ENCODE measurements at regions not wholly inside any gene's neighbourhood (a gene's known extent, or its start where the extent isn't known, plus 50 kb on each side); places are given as distances from the start of the nearest gene placed in this dataset.

- 34 to 57% methylated on average over 3 of the region's 3 CpGs for WGBS, 2 donors
- no peaks in the 10 kb centered on the region for H3K9me3 ChIP-seq
- intact Hi-C loops (cut with DNase I): no loop called here
- H3K27ac ChIP-seq: no peak overlapping the region
- no peak overlapping the region for H3K4me3 ChIP-seq
- H3K27me3 ChIP-seq: no peaks in the 10 kb centered on the region
- no peaks in the 10 kb centered on the region for H3K4me1 ChIP-seq
- no peaks in the 10 kb centered on the region for H3K36me3 ChIP-seq
- no peak for DNase-seq
- TF ChIP-seq, protein P1, sequence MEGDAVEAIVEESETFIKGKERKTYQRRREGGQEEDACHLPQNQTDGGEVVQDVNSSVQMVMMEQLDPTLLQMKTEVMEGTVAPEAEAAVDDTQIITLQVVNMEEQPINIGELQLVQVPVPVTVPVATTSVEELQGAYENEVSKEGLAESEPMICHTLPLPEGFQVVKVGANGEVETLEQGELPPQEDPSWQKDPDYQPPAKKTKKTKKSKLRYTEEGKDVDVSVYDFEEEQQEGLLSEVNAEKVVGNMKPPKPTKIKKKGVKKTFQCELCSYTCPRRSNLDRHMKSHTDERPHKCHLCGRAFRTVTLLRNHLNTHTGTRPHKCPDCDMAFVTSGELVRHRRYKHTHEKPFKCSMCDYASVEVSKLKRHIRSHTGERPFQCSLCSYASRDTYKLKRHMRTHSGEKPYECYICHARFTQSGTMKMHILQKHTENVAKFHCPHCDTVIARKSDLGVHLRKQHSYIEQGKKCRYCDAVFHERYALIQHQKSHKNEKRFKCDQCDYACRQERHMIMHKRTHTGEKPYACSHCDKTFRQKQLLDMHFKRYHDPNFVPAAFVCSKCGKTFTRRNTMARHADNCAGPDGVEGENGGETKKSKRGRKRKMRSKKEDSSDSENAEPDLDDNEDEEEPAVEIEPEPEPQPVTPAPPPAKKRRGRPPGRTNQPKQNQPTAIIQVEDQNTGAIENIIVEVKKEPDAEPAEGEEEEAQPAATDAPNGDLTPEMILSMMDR (IDR thresholded peaks at IDR 0.05): no peak
- TF ChIP-seq EP300 (IDR thresholded peaks at IDR 0.05) (no peak), POLR2A (IDR thresholded peaks at IDR 0.05) (no peak), POLR2AphosphoS5 (IDR thresholded peaks at IDR 0.05) (no peak)
Measured at GRCh38 chr3:88509582-88509981, 359.8 kb downstream of the C3orf38 start.

- no peak overlapping the region for H3K4me3 ChIP-seq
- H3K27ac ChIP-seq: no peak overlapping the region
- 69 to 84% methylated on average over 3 of the region's 3 CpGs for whole genome bisulfite sequencing, 2 donors
- intact Hi-C loops (cut with DNase I): no loop called here
- DNase-seq: no peak
- H3K36me3 ChIP-seq: no peaks in the 10 kb centered on the region
- H3K9me3 ChIP-seq: no peaks in the 10 kb centered on the region
- TF ChIP-seq, protein P1 (IDR thresholded peaks at IDR 0.05): no peak
- TF ChIP-seq EP300 (IDR thresholded peaks at IDR 0.05): no peak
- TF ChIP-seq POLR2A (IDR thresholded peaks at IDR 0.05): no peak
- no peak for TF ChIP-seq POLR2AphosphoS5 (IDR thresholded peaks at IDR 0.05)
- H3K27me3 ChIP-seq: no peaks in the 10 kb centered on the region
- no peaks in the 10 kb centered on the region for H3K4me1 ChIP-seq
Measured at GRCh38 chr3:88528494-88528893, 378.7 kb downstream of the C3orf38 start.

DNA sequence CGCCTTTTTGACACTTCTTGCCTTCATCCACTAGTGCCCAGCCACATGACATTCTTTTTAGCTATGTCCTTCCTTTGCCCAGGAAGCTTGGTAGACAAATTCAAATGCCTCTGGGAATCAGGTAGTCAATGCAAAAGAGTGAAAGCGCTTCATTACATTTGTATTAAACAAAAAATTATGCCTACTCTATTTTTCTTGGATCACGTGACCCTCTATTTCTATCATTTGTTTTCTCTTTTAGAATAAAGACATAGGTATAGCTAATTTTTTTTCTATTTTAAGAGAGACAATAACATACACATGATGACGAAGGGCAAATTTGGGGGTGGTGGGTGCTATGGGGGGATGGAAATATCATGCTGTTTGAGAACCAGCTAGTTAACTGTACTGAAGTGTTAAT lies 384.8 kb downstream of the C3orf38 start:
- Histone ChIP-seq H3K4me3 (no peak overlapping the region), H3K27ac (no peak overlapping the region), H3K9me3 (no peaks in the 10 kb centered on the region), H3K4me1 (no peaks in the 10 kb centered on the region), H3K36me3 (no peaks in the 10 kb centered on the region), H3K27me3 (no peaks in the 10 kb centered on the region)
- DNase-seq: no peak
- 65 to 73% methylated on average over 4 of the region's 4 CpGs for WGBS, 2 donors
- TF ChIP-seq EP300 (IDR thresholded peaks at IDR 0.05): no peak
- no peak for TF ChIP-seq POLR2A (IDR thresholded peaks at IDR 0.05)
- TF ChIP-seq POLR2AphosphoS5 (IDR thresholded peaks at IDR 0.05): no peak
- TF ChIP-seq, protein P1 (IDR thresholded peaks at IDR 0.05): no peak
- intact Hi-C loops (cut with DNase I): no loop called here

DNA sequence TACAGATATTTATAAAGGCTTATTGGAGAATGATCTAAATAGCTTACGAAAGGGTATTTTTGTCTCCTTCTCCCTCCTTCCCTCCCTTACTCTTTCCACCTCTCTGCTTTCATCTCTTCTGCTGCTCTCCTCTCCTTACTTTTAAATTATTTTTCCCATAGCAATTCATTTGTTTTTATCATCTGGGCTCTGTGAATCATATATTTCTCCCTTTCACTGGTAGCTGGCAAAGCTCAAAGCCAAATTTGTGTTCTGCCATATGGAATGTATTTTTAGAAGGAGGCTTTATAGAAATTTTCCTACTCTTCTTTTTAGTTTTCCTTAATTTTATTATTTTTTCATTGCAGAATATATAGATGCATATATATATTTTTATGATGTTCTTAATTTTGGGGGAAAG lies 385.8 kb downstream of the C3orf38 start:
- Histone ChIP-seq H3K4me3 (no peak overlapping the region), H3K36me3 (no peaks in the 10 kb centered on the region), H3K9me3 (no peaks in the 10 kb centered on the region), H3K27ac (no peak overlapping the region), H3K4me1 (no peaks in the 10 kb centered on the region), H3K27me3 (no peaks in the 10 kb centered on the region)
- no peak for TF ChIP-seq EP300 (IDR thresholded peaks at IDR 0.05)
- no peak for TF ChIP-seq POLR2AphosphoS5 (IDR thresholded peaks at IDR 0.05)
- TF ChIP-seq, protein P1 (IDR thresholded peaks at IDR 0.05): no peak
- no peak for TF ChIP-seq POLR2A (IDR thresholded peaks at IDR 0.05)
- WGBS, 2 donors: 84 to 89% methylated on average over 1 of the region's 1 CpG
- no peak for DNase-seq
- intact Hi-C loops (cut with DNase I): no loop called here

GRCh38 chr3:88542916-88543315 lies 393.2 kb downstream of the C3orf38 start:
- no peaks in the 10 kb centered on the region for H3K27me3 ChIP-seq
- H3K4me3 ChIP-seq: no peak overlapping the region
- no peaks in the 10 kb centered on the region for H3K36me3 ChIP-seq
- H3K4me1 ChIP-seq: no peaks in the 10 kb centered on the region
- intact Hi-C loops (cut with DNase I): no loop called here
- no peak overlapping the region for H3K27ac ChIP-seq
- TF ChIP-seq, protein P1 (IDR thresholded peaks at IDR 0.05): no peak
- TF ChIP-seq POLR2AphosphoS5 (IDR thresholded peaks at IDR 0.05) (no peak), POLR2A (IDR thresholded peaks at IDR 0.05) (no peak), EP300 (IDR thresholded peaks at IDR 0.05) (no peak)
- H3K9me3 ChIP-seq: no peaks in the 10 kb centered on the region
- no peak for DNase-seq
